ENCODE measurements at regions not wholly inside any gene's neighbourhood (a gene's known extent, or its start where the extent isn't known, plus 50 kb on each side); places are given as distances from the start of the nearest gene placed in this dataset.

GRCh38 chr14:25484235-25484634 lies 434.3 kb upstream of the STXBP6 start:
- H3K4me2 ChIP-seq (ENCODE audit: low read length) = no peak overlapping the region
- FAIRE-seq = no peak
- H3K27me3 ChIP-seq (ENCODE audit: insufficient read depth, low read length) = no peaks in the 10 kb centered on the region
- Mint-ChIP-seq H3K4me3 (ENCODE audit: unreplicated experiment) (no peak overlapping the region), H3K9me3 (ENCODE audit: unreplicated experiment) (no peaks in the 10 kb centered on the region), H3K4me1 (ENCODE audit: low read depth, unreplicated experiment) (peaks cover 6% of the 10 kb centered on the region), H3K27ac (ENCODE audit: unreplicated experiment) (no peak overlapping the region), H3K36me3 (ENCODE audit: low read depth, unreplicated experiment) (peaks cover 1% of the 10 kb centered on the region), H3K27me3 (ENCODE audit: low read depth, unreplicated experiment) (no peaks in the 10 kb centered on the region)
- no peak for TF ChIP-seq EZH2 (IDR thresholded peaks at IDR 0.05; ENCODE audit: insufficient read depth, low read length)
- TF ChIP-seq CTCF (IDR thresholded peaks at IDR 0.05; ENCODE audit: insufficient read depth, low read depth, low read length) = no peak
- no peaks in the 10 kb centered on the region for H3K9me3 ChIP-seq (ENCODE audit: insufficient read depth, low read depth, low read length)
- H2AFZ ChIP-seq (ENCODE audit: low read depth, low read length) = no peak overlapping the region
- no peak overlapping the region for H3K9ac ChIP-seq (ENCODE audit: low read length)
- no peak overlapping the region for H3K4me3 ChIP-seq (ENCODE audit: insufficient read depth, low read depth, low read length)
- no peaks in the 10 kb centered on the region for H3K36me3 ChIP-seq (ENCODE audit: insufficient read depth, low read length)
- H3K4me1 ChIP-seq (ENCODE audit: insufficient read depth, low read length) = no peaks in the 10 kb centered on the region
- H3K27ac ChIP-seq (ENCODE audit: low read depth, low read length) = no peak overlapping the region
- no peaks in the 10 kb centered on the region for H4K20me1 ChIP-seq (ENCODE audit: insufficient read depth, low read length)
- no peaks in the 10 kb centered on the region for H3K79me2 ChIP-seq (ENCODE audit: insufficient read depth, low read length)
- no peak for DNase-seq (ENCODE audit: low read depth)

GRCh38 chr14:25477316-25478098 lies 427.6 kb upstream of the STXBP6 start:
- no peaks in the 10 kb centered on the region for H3K9me3 ChIP-seq (ENCODE audit: insufficient read depth, low read depth, low read length)
- no peaks in the 10 kb centered on the region for H3K36me3 ChIP-seq (ENCODE audit: insufficient read depth, low read length)
- Mint-ChIP-seq H3K9me3 (ENCODE audit: unreplicated experiment) (no peaks in the 10 kb centered on the region), H3K27ac (ENCODE audit: unreplicated experiment) (no peak overlapping the region), H3K4me3 (ENCODE audit: unreplicated experiment) (no peak overlapping the region), H3K27me3 (ENCODE audit: low read depth, unreplicated experiment) (no peaks in the 10 kb centered on the region), H3K4me1 (ENCODE audit: low read depth, unreplicated experiment) (no peaks in the 10 kb centered on the region), H3K36me3 (ENCODE audit: low read depth, unreplicated experiment) (peaks cover 2% of the 10 kb centered on the region)
- FAIRE-seq (no peak), DNase-seq (ENCODE audit: low read depth) (no peak)
- no peak overlapping the region for H3K9ac ChIP-seq (ENCODE audit: low read length)
- no peak overlapping the region for H3K4me3 ChIP-seq (ENCODE audit: insufficient read depth, low read depth, low read length)
- H3K27ac ChIP-seq (ENCODE audit: low read depth, low read length) = no peak overlapping the region
- H4K20me1 ChIP-seq (ENCODE audit: insufficient read depth, low read length) = no peaks in the 10 kb centered on the region
- no peaks in the 10 kb centered on the region for H3K4me1 ChIP-seq (ENCODE audit: insufficient read depth, low read length)
- H3K27me3 ChIP-seq (ENCODE audit: insufficient read depth, low read length) = no peaks in the 10 kb centered on the region
- no peak overlapping the region for H3K4me2 ChIP-seq (ENCODE audit: low read length)
- no peak for TF ChIP-seq EZH2 (IDR thresholded peaks at IDR 0.05; ENCODE audit: insufficient read depth, low read length)
- no peak for TF ChIP-seq CTCF (IDR thresholded peaks at IDR 0.05; ENCODE audit: insufficient read depth, low read depth, low read length)
- no peak overlapping the region for H2AFZ ChIP-seq (ENCODE audit: low read depth, low read length)
- H3K79me2 ChIP-seq (ENCODE audit: insufficient read depth, low read length) = no peaks in the 10 kb centered on the region

GRCh38 chr14:25472700-25473099 lies 422.8 kb upstream of the STXBP6 start:
- Mint-ChIP-seq H3K4me3 (ENCODE audit: unreplicated experiment) (no peak overlapping the region), H3K27me3 (ENCODE audit: low read depth, unreplicated experiment) (no peaks in the 10 kb centered on the region), H3K4me1 (ENCODE audit: low read depth, unreplicated experiment) (no peaks in the 10 kb centered on the region), H3K36me3 (ENCODE audit: low read depth, unreplicated experiment) (no peaks in the 10 kb centered on the region), H3K27ac (ENCODE audit: unreplicated experiment) (no peak overlapping the region), H3K9me3 (ENCODE audit: unreplicated experiment) (no peaks in the 10 kb centered on the region)
- H3K79me2 ChIP-seq (ENCODE audit: insufficient read depth, low read length) = no peaks in the 10 kb centered on the region
- no peaks in the 10 kb centered on the region for H3K27me3 ChIP-seq (ENCODE audit: insufficient read depth, low read length)
- H3K36me3 ChIP-seq (ENCODE audit: insufficient read depth, low read length) = no peaks in the 10 kb centered on the region
- H3K9me3 ChIP-seq (ENCODE audit: insufficient read depth, low read depth, low read length) = no peaks in the 10 kb centered on the region
- no peaks in the 10 kb centered on the region for H3K4me1 ChIP-seq (ENCODE audit: insufficient read depth, low read length)
- no peak overlapping the region for H3K27ac ChIP-seq (ENCODE audit: low read depth, low read length)
- no peak for TF ChIP-seq EZH2 (IDR thresholded peaks at IDR 0.05; ENCODE audit: insufficient read depth, low read length)
- TF ChIP-seq CTCF (IDR thresholded peaks at IDR 0.05; ENCODE audit: insufficient read depth, low read depth, low read length) = no peak
- no peak overlapping the region for H3K4me3 ChIP-seq (ENCODE audit: insufficient read depth, low read depth, low read length)
- DNase-seq (ENCODE audit: low read depth) = no peak
- no peaks in the 10 kb centered on the region for H4K20me1 ChIP-seq (ENCODE audit: insufficient read depth, low read length)
- no peak overlapping the region for H3K4me2 ChIP-seq (ENCODE audit: low read length)
- H3K9ac ChIP-seq (ENCODE audit: low read length) = no peak overlapping the region
- no peak for FAIRE-seq
- H2AFZ ChIP-seq (ENCODE audit: low read depth, low read length) = no peak overlapping the region

Data from astrocyte (in vitro differentiated cells and primary cell).